Stimulated activated CD8-positive, alpha-beta memory T cell treated with anti-CD3 and anti-CD28 coated beads, Interleukin-4, amount 100 ng/mL, for 4 hours (primary cell): ENCODE measurements at regions not wholly inside any gene's neighbourhood (a gene's known extent, or its start where the extent isn't known, plus 50 kb on each side); places are given as distances from the start of the nearest gene placed in this dataset.
A peak's percentile ranks its signal among the peaks of the same experiment; 100 is the strongest.
"Not testable (repeated sequence)": the region's sequence is repeated elsewhere in the genome, so short reads cannot be mapped to it uniquely, and the experiment has no call there.

Experiments
- DNase-seq, 2 donors: peaks; one replicate each; pipeline ENCODE4 v3.0.0-alpha.2; 2020; ENCODE audit warnings: low read depth in 2 of 2, low spot score in 1 of 2

- DNase-seq: not testable (repeated sequence)
Observed at GRCh38 chr11:3583476-3583875, 58.3 kb downstream of the ART5 start.

GRCh38 chr11:3581389-3581725 is 60.4 kb downstream of the ART5 start:
- DNase-seq: not testable (repeated sequence)

- DNase-seq: peak; percentile 21 to 28
Observed at GRCh38 chr11:3580487-3581388, 61.1 kb downstream of the ART5 start.

- not testable (repeated sequence) for DNase-seq
Observed at GRCh38 chr11:3579600-3580459, 62.0 kb downstream of the ART5 start.

- DNase-seq: not testable (repeated sequence)
Observed at GRCh38 chr11:3576066-3576604, 65.7 kb downstream of the ART5 start.

- not testable (repeated sequence) for DNase-seq
Observed at GRCh38 chr11:3572976-3573647, 68.7 kb downstream of the ART5 start.

GRCh38 chr11:3571752-3572151 is 70.0 kb downstream of the ART5 start:
- not testable (repeated sequence) for DNase-seq

GRCh38 chr11:3565838-3566237 is 76.0 kb downstream of the ART5 start:
- DNase-seq: not testable (repeated sequence)

GRCh38 chr11:3564383-3564782 is 77.4 kb downstream of the ART5 start:
- DNase-seq: not testable (repeated sequence)

GRCh38 chr11:3554621-3555020 is 87.2 kb downstream of the ART5 start:
- DNase-seq: not testable (repeated sequence)

- DNase-seq: not testable (repeated sequence)
Observed at GRCh38 chr11:3544990-3545389, 96.8 kb downstream of the ART5 start.

GRCh38 chr11:3538220-3538619 is 103.6 kb downstream of the ART5 start:
- not testable (repeated sequence) for DNase-seq

GRCh38 chr11:3537254-3537653 is 104.5 kb downstream of the ART5 start:
- DNase-seq: not testable (repeated sequence)

- DNase-seq: not testable (repeated sequence)
Observed at GRCh38 chr11:3532958-3533357, 108.8 kb downstream of the ART5 start.

- not testable (repeated sequence) for DNase-seq
Observed at GRCh38 chr11:3531280-3531679, 110.5 kb downstream of the ART5 start.

GRCh38 chr11:3523567-3523966 is 118.2 kb downstream of the ART5 start:
- not testable (repeated sequence) for DNase-seq

- DNase-seq: not testable (repeated sequence)
Observed at GRCh38 chr11:3520905-3521304, 120.9 kb downstream of the ART5 start.

- DNase-seq: not testable (repeated sequence)
Observed at GRCh38 chr11:3519841-3520240, 122.0 kb downstream of the ART5 start.

- DNase-seq: not testable (repeated sequence)
Observed at GRCh38 chr11:3516934-3517567, 124.7 kb downstream of the ART5 start.

- DNase-seq: not testable (repeated sequence)
Observed at GRCh38 chr11:3516345-3516933, 125.4 kb downstream of the ART5 start.
